Parathyroid adenoma (tissue), 2 donors: ENCODE measurements at regions not wholly inside any gene's neighbourhood (a gene's known extent, or its start where the extent isn't known, plus 50 kb on each side); places are given as distances from the start of the nearest gene placed in this dataset.

Experiments used
- H2AFZ ChIP-seq: fragments of 300-600 bp; sonication (generic); one replicate; pipeline ENCODE4 v1.7.0; 2017; ENCODE audit warnings: antibody characterized with exemption, mild to moderate bottlenecking
- H3K27ac ChIP-seq: fragments of 300-600 bp; sonication (generic); one replicate; pipeline ENCODE4 v1.7.0; 2017
- H3K27me3 ChIP-seq: fragments of 300-600 bp; sonication (generic); one replicate; pipeline ENCODE4 v1.7.0; 2017; ENCODE audit warnings: low read length; ENCODE audit not compliant: control insufficient read depth, insufficient read depth
- H3K36me3 ChIP-seq: fragments of 300-600 bp; sonication (generic); one replicate; pipeline ENCODE4 v1.7.0; 2017; ENCODE audit warnings: low read length; ENCODE audit not compliant: control insufficient read depth, insufficient read depth
- H3K4me1 ChIP-seq: fragments of 300-600 bp; sonication (generic); one replicate; pipeline ENCODE4 v1.7.0; 2017; ENCODE audit warnings: control low read depth
- H3K4me2 ChIP-seq: fragments of 300-600 bp; sonication (generic); one replicate; pipeline ENCODE4 v1.7.0; 2017; ENCODE audit warnings: low read length
- H3K4me3 ChIP-seq: fragments of 300-600 bp; sonication (generic); one replicate; pipeline ENCODE4 v1.7.0; 2017; ENCODE audit warnings: low read depth, low read length
- H3K79me2 ChIP-seq: fragments of 300-600 bp; sonication (generic); one replicate; pipeline ENCODE4 v1.7.0; 2017; ENCODE audit warnings: control low read depth
- H3K9ac ChIP-seq: fragments of 300-600 bp; sonication (generic); one replicate; pipeline ENCODE4 v1.7.0; 2017; ENCODE audit warnings: mild to moderate bottlenecking
- H3K9me3 ChIP-seq: fragments of 300-600 bp; sonication (generic); one replicate; pipeline ENCODE4 v1.7.0; 2017; ENCODE audit warnings: low read length; ENCODE audit not compliant: control insufficient read depth
- CTCF ChIP-seq: fragments of 300-600 bp; sonication (generic); IDR thresholded peaks from one replicate; pipeline ENCODE4 v1.7.0; 2017; ENCODE audit warnings: antibody characterized with exemption, mild to moderate bottlenecking
- donor health status: primary hyperparathyroidism.

- Histone ChIP-seq H2AFZ (no peak overlapping the region), H3K4me2 (no peak overlapping the region), H3K4me3 (no peak overlapping the region), H3K79me2 (no peaks in the 10 kb centered on the region), H3K36me3 (no peaks in the 10 kb centered on the region), H3K4me1 (no peaks in the 10 kb centered on the region), H3K27ac (no peak overlapping the region), H3K9me3 (no peaks in the 10 kb centered on the region), H3K9ac (no peak overlapping the region), H3K27me3 (no peaks in the 10 kb centered on the region)
- TF ChIP-seq CTCF: no peak
Measured at GRCh38 chr4:58561170-58561569, 1451.0 kb upstream of the IGFBP7 start.

GRCh38 chr4:58560736-58561135 is 1450.6 kb upstream of the IGFBP7 start:
- no peaks in the 10 kb centered on the region for H3K79me2 ChIP-seq
- H3K4me3 ChIP-seq: no peak overlapping the region
- no peaks in the 10 kb centered on the region for H3K36me3 ChIP-seq
- no peaks in the 10 kb centered on the region for H3K9me3 ChIP-seq
- no peaks in the 10 kb centered on the region for H3K27me3 ChIP-seq
- no peak overlapping the region for H3K27ac ChIP-seq
- TF ChIP-seq CTCF: no peak
- no peak overlapping the region for H2AFZ ChIP-seq
- no peak overlapping the region for H3K9ac ChIP-seq
- H3K4me2 ChIP-seq: no peak overlapping the region
- no peaks in the 10 kb centered on the region for H3K4me1 ChIP-seq

GRCh38 chr4:58553679-58554078 is 1443.5 kb upstream of the IGFBP7 start:
- no peak overlapping the region for H3K9ac ChIP-seq
- no peaks in the 10 kb centered on the region for H3K36me3 ChIP-seq
- no peaks in the 10 kb centered on the region for H3K79me2 ChIP-seq
- H3K27ac ChIP-seq: no peak overlapping the region
- H3K4me1 ChIP-seq: no peaks in the 10 kb centered on the region
- TF ChIP-seq CTCF: no peak
- H2AFZ ChIP-seq: no peak overlapping the region
- no peak overlapping the region for H3K4me2 ChIP-seq
- no peaks in the 10 kb centered on the region for H3K9me3 ChIP-seq
- H3K27me3 ChIP-seq: no peaks in the 10 kb centered on the region
- no peak overlapping the region for H3K4me3 ChIP-seq

GRCh38 chr4:58553031-58553430 is 1442.8 kb upstream of the IGFBP7 start:
- H3K9ac ChIP-seq: no peak overlapping the region
- no peak overlapping the region for H3K4me3 ChIP-seq
- no peaks in the 10 kb centered on the region for H3K4me1 ChIP-seq
- no peak overlapping the region for H3K27ac ChIP-seq
- no peak for TF ChIP-seq CTCF
- H3K27me3 ChIP-seq: no peaks in the 10 kb centered on the region
- no peaks in the 10 kb centered on the region for H3K79me2 ChIP-seq
- no peaks in the 10 kb centered on the region for H3K9me3 ChIP-seq
- no peaks in the 10 kb centered on the region for H3K36me3 ChIP-seq
- H2AFZ ChIP-seq: no peak overlapping the region
- H3K4me2 ChIP-seq: no peak overlapping the region

- Histone ChIP-seq H3K4me3 (no peak overlapping the region), H3K27ac (no peak overlapping the region), H3K79me2 (no peaks in the 10 kb centered on the region), H3K4me2 (no peak overlapping the region), H3K9me3 (no peaks in the 10 kb centered on the region), H2AFZ (no peak overlapping the region), H3K4me1 (no peaks in the 10 kb centered on the region), H3K27me3 (no peaks in the 10 kb centered on the region), H3K9ac (no peak overlapping the region), H3K36me3 (no peaks in the 10 kb centered on the region)
- TF ChIP-seq CTCF: no peak
Measured at GRCh38 chr4:58551676-58552075, 1441.5 kb upstream of the IGFBP7 start.
